H9 (cell line): ENCODE measurements at regions not wholly inside any gene's neighbourhood (a gene's known extent, or its start where the extent isn't known, plus 50 kb on each side); places are given as distances from the start of the nearest gene placed in this dataset.

Experiments used
- DNase-seq: peaks from one replicate; pipeline ENCODE4 v3.0.0-alpha.2; 2017
- H2AFZ ChIP-seq: one replicate; pipeline ENCODE4 v1.6.1; 2013; ENCODE audit warnings: mild to moderate bottlenecking, low read length, control low read depth, moderate library complexity
- H2AK5ac ChIP-seq: 2 replicates; pipeline ENCODE4 v1.6.1; 2013; ENCODE audit warnings: low read length, control low read depth, mixed read lengths; ENCODE audit not compliant: insufficient read length
- H2BK120ac ChIP-seq: one replicate; pipeline ENCODE4 v1.6.1; 2013; ENCODE audit warnings: low read depth, mild to moderate bottlenecking, low read length, control low read depth, inconsistent platforms; ENCODE audit not compliant: poor library complexity, severe bottlenecking
- H2BK12ac ChIP-seq: 2 replicates; pipeline ENCODE4 v1.6.1; 2013; ENCODE audit warnings: low read length, control low read depth, mixed read lengths, low read depth; ENCODE audit not compliant: insufficient read length
- H2BK15ac ChIP-seq: 2 replicates; pipeline ENCODE4 v1.6.1; 2013; ENCODE audit warnings: low read depth, low read length, control low read depth
- H2BK20ac ChIP-seq: one replicate; pipeline ENCODE4 v1.6.1; 2013; ENCODE audit warnings: low read depth, mild to moderate bottlenecking, low read length, control low read depth, inconsistent platforms; ENCODE audit not compliant: poor library complexity, severe bottlenecking
- H2BK5ac ChIP-seq: 2 replicates; pipeline ENCODE4 v1.6.1; 2013; ENCODE audit warnings: low read length, control low read depth, mixed read lengths; ENCODE audit not compliant: insufficient read length
- H3K14ac ChIP-seq: 2 replicates; pipeline ENCODE4 v1.6.1; 2013; ENCODE audit warnings: low read length, control low read depth; ENCODE audit not compliant: insufficient read depth
- H3K18ac ChIP-seq: 2 replicates; pipeline ENCODE4 v1.6.1; 2013; ENCODE audit warnings: low read depth, mild to moderate bottlenecking, mixed read lengths, low read length, control low read depth; ENCODE audit not compliant: insufficient read length
- H3K23ac ChIP-seq: 2 replicates; pipeline ENCODE4 v1.6.1; 2013; ENCODE audit warnings: low read length, control low read depth, mixed read lengths, low read depth; ENCODE audit not compliant: insufficient read length
- H3K23me2 ChIP-seq: 2 replicates; pipeline ENCODE4 v1.6.1; 2013; ENCODE audit warnings: low read depth, mild to moderate bottlenecking, mixed read lengths, low read length, control low read depth; ENCODE audit not compliant: insufficient read length, poor library complexity, severe bottlenecking
- H3K27ac ChIP-seq: 2 replicates; pipeline ENCODE4 v1.5.1; 2013; ENCODE audit warnings: low read length, control low read depth, mixed read lengths, low read depth; ENCODE audit not compliant: insufficient read length
- H3K27me3 ChIP-seq: 2 replicates; pipeline ENCODE4 v1.6.1; 2013; ENCODE audit warnings: low read length, control low read depth, inconsistent platforms; ENCODE audit not compliant: insufficient read depth
- H3K4ac ChIP-seq: 2 replicates; pipeline ENCODE4 v1.6.1; 2013; ENCODE audit warnings: low read depth, mild to moderate bottlenecking, control low read depth, inconsistent platforms, low read length, moderate library complexity
- H3K4me1 ChIP-seq: 2 replicates; pipeline ENCODE4 v1.6.1; 2013; ENCODE audit warnings: low read length, control low read depth, inconsistent platforms; ENCODE audit not compliant: insufficient read depth
- H3K4me2 ChIP-seq: 2 replicates; pipeline ENCODE4 v1.6.1; 2013; ENCODE audit warnings: low read length, control low read depth, mixed read lengths; ENCODE audit not compliant: insufficient read length, insufficient read depth
- H3K56ac ChIP-seq: 2 replicates; pipeline ENCODE4 v1.6.1; 2013; ENCODE audit warnings: low read depth, mild to moderate bottlenecking, mixed read lengths, low read length, control low read depth; ENCODE audit not compliant: insufficient read length
- H3K79me1 ChIP-seq: 2 replicates; pipeline ENCODE4 v1.6.1; 2013; ENCODE audit warnings: low read depth, mild to moderate bottlenecking, moderate library complexity, low read length, control low read depth, inconsistent platforms; ENCODE audit not compliant: insufficient read depth, poor library complexity, severe bottlenecking
- H3K79me2 ChIP-seq: 2 replicates; pipeline ENCODE4 v1.6.1; 2013; ENCODE audit warnings: low read length, control low read depth, inconsistent platforms; ENCODE audit not compliant: insufficient read depth
- H3K9ac ChIP-seq: 2 replicates; pipeline ENCODE4 v1.6.1; 2013; ENCODE audit warnings: low read length, control low read depth, mixed read lengths; ENCODE audit not compliant: insufficient read length; ENCODE audit errors: extremely low read depth
- H3K9me3 ChIP-seq: one replicate; pipeline ENCODE4 v1.6.1; 2013; ENCODE audit warnings: low read depth, low read length, inconsistent platforms; ENCODE audit not compliant: control insufficient read depth
- H3T11ph ChIP-seq: one replicate; pipeline ENCODE4 v1.6.1; 2013; ENCODE audit warnings: mild to moderate bottlenecking, low read length, control low read depth, inconsistent platforms
- H4K20me1 ChIP-seq: one replicate; pipeline ENCODE4 v1.6.1; 2013; ENCODE audit not compliant: control insufficient read depth, insufficient read length, insufficient read depth
- H4K5ac ChIP-seq: 2 replicates; pipeline ENCODE4 v1.6.1; 2013; ENCODE audit warnings: low read depth, mild to moderate bottlenecking, mixed read lengths, low read length, control low read depth; ENCODE audit not compliant: insufficient read length
- H4K8ac ChIP-seq: replicated peaks from 2 replicates; pipeline ENCODE4 v1.6.1; 2013; ENCODE audit warnings: low read length, control low read depth, mixed read lengths, low read depth; ENCODE audit not compliant: insufficient read length
- H4K91ac ChIP-seq: 2 replicates; pipeline ENCODE4 v1.6.1; 2013; ENCODE audit warnings: low read depth, mild to moderate bottlenecking, moderate library complexity, mixed read lengths, low read length, control low read depth; ENCODE audit not compliant: insufficient read length
- H3K27ac Mint-ChIP-seq, 3 experiments: 2 replicates in 2 of 3; 3 replicates in 1 of 3; pipeline ENCODE4 v1.8.0; 2020 to 2021; ENCODE audit warnings: mixed read lengths in 3 of 3, mild to moderate bottlenecking in 1 of 3, moderate library complexity in 1 of 3
- H3K27me3 Mint-ChIP-seq: 2 replicates; pipeline ENCODE4 v1.8.0; 2021; ENCODE audit warnings: low read depth, mild to moderate bottlenecking, moderate library complexity, mixed read lengths
- H3K36me3 Mint-ChIP-seq, 3 experiments: 2 replicates in 2 of 3; 3 replicates in 1 of 3; pipeline ENCODE4 v1.8.0; 2020 to 2021; ENCODE audit warnings: low read depth in 3 of 3, mixed read lengths in 3 of 3; ENCODE audit not compliant: insufficient read depth in 1 of 3
- H3K4me1 Mint-ChIP-seq, 2 experiments: 2 replicates each; pipeline ENCODE4 v1.8.0; 2020; ENCODE audit warnings: mixed read lengths in 2 of 2
- H3K4me3 Mint-ChIP-seq, 2 experiments: 2 replicates in 1 of 2; 3 replicates in 1 of 2; pipeline ENCODE4 v1.8.0; 2020 to 2021; ENCODE audit warnings: mild to moderate bottlenecking in 2 of 2, mixed read lengths in 2 of 2, moderate library complexity in 1 of 2
- H3K9me3 Mint-ChIP-seq, 2 experiments: 2 replicates in 1 of 2; 3 replicates in 1 of 2; pipeline ENCODE4 v1.8.0; 2020; ENCODE audit warnings: mild to moderate bottlenecking in 2 of 2, mixed read lengths in 2 of 2, moderate library complexity in 1 of 2
- CTCF ChIP-seq: fragments of 200-600 bp; sonication (generic); conservative IDR thresholded peaks from 3 replicates; pipeline ENCODE4 v1.8.0; 2021; ENCODE audit warnings: antibody characterized with exemption, mild to moderate bottlenecking
- WGBS: extraction: QIAGEN DNeasy Blood & Tissue Kit; methylation state at CpG from one replicate; pipeline ENCODE4 v1.1.7; 2013; ENCODE audit warnings: missing lambda C conversion rate, low lambda C conversion rate, mixed read lengths; ENCODE audit not compliant: insufficient read length; ENCODE audit errors: extremely low coverage; 5-methylcytosine and 5-hydroxymethylcytosine counted together

GRCh38 chr11:24406980-24407379, 89.9 kb upstream of the LUZP2 start:
- no peak overlapping the region for H3K23ac ChIP-seq
- H3K18ac ChIP-seq = no peak overlapping the region
- H2AFZ ChIP-seq = no peak overlapping the region
- no peaks in the 10 kb centered on the region for H3K36me3 Mint-ChIP-seq
- H3K56ac ChIP-seq = no peak overlapping the region
- H3K23me2 ChIP-seq = no peaks in the 10 kb centered on the region
- no peak overlapping the region for H2BK5ac ChIP-seq
- H4K5ac ChIP-seq = no peak overlapping the region
- no peaks in the 10 kb centered on the region for H3K4me1 ChIP-seq
- H2BK120ac ChIP-seq = no peak overlapping the region
- H4K8ac ChIP-seq = no peak overlapping the region
- H3K27ac ChIP-seq = no peak overlapping the region
- no peaks in the 10 kb centered on the region for H3K27me3 ChIP-seq
- H4K20me1 ChIP-seq = no peaks in the 10 kb centered on the region
- no peak overlapping the region for H2BK12ac ChIP-seq
- H4K91ac ChIP-seq = no peak overlapping the region
- H3K4ac ChIP-seq = no peak overlapping the region
- H3K4me2 ChIP-seq = no peak overlapping the region
- H3K79me1 ChIP-seq = no peaks in the 10 kb centered on the region
- no peaks in the 10 kb centered on the region for H3K9me3 ChIP-seq
- H3K9me3 Mint-ChIP-seq = no peaks in the 10 kb centered on the region
- H3K4me1 Mint-ChIP-seq = peaks cover 3 to 11% of the 10 kb centered on the region in 2 experiments; a peak in 3 of 4 replicates
- H2AK5ac ChIP-seq = no peak overlapping the region
- H3K27ac Mint-ChIP-seq = no peak overlapping the region
- no peak overlapping the region for H2BK15ac ChIP-seq
- WGBS = no CpG with 5 or more reads among the region's 9 CpGs
- no peak for DNase-seq
- no peak overlapping the region for H3T11ph ChIP-seq
- no peak overlapping the region for H3K14ac ChIP-seq
- H3K27me3 Mint-ChIP-seq = no peaks in the 10 kb centered on the region
- no peak for TF ChIP-seq CTCF
- no peak overlapping the region for H3K4me3 Mint-ChIP-seq
- no peaks in the 10 kb centered on the region for H3K79me2 ChIP-seq
- H3K9ac ChIP-seq = no peak overlapping the region
- no peak overlapping the region for H2BK20ac ChIP-seq
